Keratinocyte (primary cell): ENCODE measurements at regions not wholly inside any gene's neighbourhood (a gene's known extent, or its start where the extent isn't known, plus 50 kb on each side); places are given as distances from the start of the nearest gene placed in this dataset.
A peak's percentile ranks its signal among the peaks of the same experiment; 100 is the strongest.

ENCODE experiments used
- DNase-seq: peaks from one replicate; pipeline ENCODE4 v3.0.0-alpha.2; 2011; ENCODE audit warnings: low read depth, missing footprints, low spot score
- FAIRE-seq: peaks from 2 replicates; lab custom pipeline; 2011; peaks lifted over from hg19 to GRCh38; lab: Jason Lieb, UNC
- H2AFZ ChIP-seq: 2 replicates; pipeline ENCODE4 v1.6.0; 2012; ENCODE audit warnings: low read length, control low read depth, inconsistent platforms; ENCODE audit not compliant: control insufficient read depth
- H3K27ac ChIP-seq: 2 replicates; pipeline ENCODE4 v1.5.1; 2011; ENCODE audit warnings: low read length; ENCODE audit not compliant: control insufficient read depth, insufficient read depth
- H3K27me3 ChIP-seq: 3 replicates; pipeline ENCODE4 v1.6.0; 2011; ENCODE audit warnings: low read length; ENCODE audit not compliant: control insufficient read depth, insufficient read depth; ENCODE audit errors: extremely low read depth
- H3K36me3 ChIP-seq, 2 experiments: 2 replicates in 1 of 2; 3 replicates in 1 of 2; pipeline ENCODE4 v1.5.1; 2011; ENCODE audit warnings: low read length in 2 of 2, mild to moderate bottlenecking in 1 of 2; ENCODE audit not compliant: control insufficient read depth in 2 of 2, insufficient read depth in 2 of 2; ENCODE audit errors: extremely low read depth in 1 of 2
- H3K4me1 ChIP-seq: 3 replicates; pipeline ENCODE4 v1.5.1; 2011; ENCODE audit warnings: low read length; ENCODE audit not compliant: control insufficient read depth, insufficient read depth; ENCODE audit errors: extremely low read depth
- H3K4me2 ChIP-seq: 3 replicates; pipeline ENCODE4 v1.6.0; 2011; ENCODE audit warnings: low read depth, low read length; ENCODE audit not compliant: control insufficient read depth, insufficient read depth; ENCODE audit errors: extremely low read depth
- H3K4me3 ChIP-seq, 3 experiments: fragments of 200-600 bp in 1 of 3; sonication (generic) in 1 of 3; 2 replicates in 2 of 3; 3 replicates in 1 of 3; pipeline ENCODE4 v1.5.1; 2011 to 2016; ENCODE audit warnings: low read length in 3 of 3, mild to moderate bottlenecking in 3 of 3, control low read depth in 2 of 3, inconsistent platforms in 1 of 3, low read depth in 1 of 3, mixed read lengths in 1 of 3, mixed run types in 1 of 3, moderate library complexity in 1 of 3; ENCODE audit not compliant: control insufficient read depth in 2 of 3, insufficient read depth in 2 of 3; ENCODE audit errors: extremely low read depth in 1 of 3
- H3K79me2 ChIP-seq: 2 replicates; pipeline ENCODE4 v1.6.0; 2012; ENCODE audit warnings: low read length; ENCODE audit not compliant: control insufficient read depth, insufficient read depth
- H3K9ac ChIP-seq: 3 replicates; pipeline ENCODE4 v1.6.0; 2011; ENCODE audit warnings: low read length; ENCODE audit not compliant: control insufficient read depth, insufficient read depth; ENCODE audit errors: extremely low read depth
- H3K9me1 ChIP-seq: 3 replicates; pipeline ENCODE4 v1.6.0; 2011; ENCODE audit warnings: low read length; ENCODE audit not compliant: control insufficient read depth, insufficient read depth; ENCODE audit errors: extremely low read depth
- H3K9me3 ChIP-seq: 2 replicates; pipeline ENCODE4 v1.5.1; 2012; ENCODE audit warnings: low read depth, low read length; ENCODE audit not compliant: control insufficient read depth
- H4K20me1 ChIP-seq: 3 replicates; pipeline ENCODE4 v1.6.0; 2011; ENCODE audit warnings: low read length; ENCODE audit not compliant: control insufficient read depth, insufficient read depth; ENCODE audit errors: extremely low read depth
- EZH2 ChIP-seq: IDR thresholded peaks from one replicate; pipeline ENCODE4 v1.6.1; 2012; ENCODE audit warnings: inconsistent platforms, mild to moderate bottlenecking, low read length, moderate library complexity
- dilution Hi-C: fragments of 300-500 bp; cut with MboI; formaldehyde crosslinking; loops from one replicate; pipeline ENCODE4 v1.7.0; 2020; ENCODE audit warnings: low sequenced_read_pairs; ENCODE audit not compliant: extremely low pct_ligation_motif_present
- TF ChIP-seq, protein P1 (sequence below), 3 experiments: IDR thresholded peaks in 1 of 3; conservative IDR thresholded peaks in 1 of 3; optimal IDR thresholded peaks in 1 of 3; 2 replicates in 2 of 3; 3 replicates in 1 of 3; pipeline versions ENCODE3 to v1.5.1; 2011; ENCODE audit warnings: low read length in 3 of 3, mild to moderate bottlenecking in 3 of 3, moderate library complexity in 2 of 3, control low read depth in 1 of 3, inconsistent platforms in 1 of 3; ENCODE audit not compliant: insufficient read depth in 2 of 3; ENCODE audit errors: extremely low read depth in 1 of 3

DNA sequence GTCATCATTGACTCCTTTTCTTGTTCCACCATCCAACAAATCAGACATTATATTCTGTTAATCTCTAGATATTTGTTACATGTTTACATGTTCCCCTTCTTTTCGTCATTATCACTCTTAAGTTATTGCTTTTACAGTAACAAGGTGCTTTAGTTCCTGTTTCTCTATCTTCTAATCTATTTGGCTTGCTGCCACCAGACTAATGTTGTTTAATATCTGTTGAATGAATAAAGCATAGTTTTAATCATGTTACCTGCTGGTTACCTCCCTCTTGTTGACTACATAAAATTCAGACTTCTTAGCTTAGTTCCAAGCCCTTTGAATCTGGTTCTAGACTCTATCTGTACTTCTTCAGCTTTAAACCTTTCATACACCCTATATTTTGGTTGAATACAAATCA, 129.8 kb upstream of the TRIM2 start:
- no peak for FAIRE-seq
- TF ChIP-seq EZH2: no peak
- TF ChIP-seq, protein P1, sequence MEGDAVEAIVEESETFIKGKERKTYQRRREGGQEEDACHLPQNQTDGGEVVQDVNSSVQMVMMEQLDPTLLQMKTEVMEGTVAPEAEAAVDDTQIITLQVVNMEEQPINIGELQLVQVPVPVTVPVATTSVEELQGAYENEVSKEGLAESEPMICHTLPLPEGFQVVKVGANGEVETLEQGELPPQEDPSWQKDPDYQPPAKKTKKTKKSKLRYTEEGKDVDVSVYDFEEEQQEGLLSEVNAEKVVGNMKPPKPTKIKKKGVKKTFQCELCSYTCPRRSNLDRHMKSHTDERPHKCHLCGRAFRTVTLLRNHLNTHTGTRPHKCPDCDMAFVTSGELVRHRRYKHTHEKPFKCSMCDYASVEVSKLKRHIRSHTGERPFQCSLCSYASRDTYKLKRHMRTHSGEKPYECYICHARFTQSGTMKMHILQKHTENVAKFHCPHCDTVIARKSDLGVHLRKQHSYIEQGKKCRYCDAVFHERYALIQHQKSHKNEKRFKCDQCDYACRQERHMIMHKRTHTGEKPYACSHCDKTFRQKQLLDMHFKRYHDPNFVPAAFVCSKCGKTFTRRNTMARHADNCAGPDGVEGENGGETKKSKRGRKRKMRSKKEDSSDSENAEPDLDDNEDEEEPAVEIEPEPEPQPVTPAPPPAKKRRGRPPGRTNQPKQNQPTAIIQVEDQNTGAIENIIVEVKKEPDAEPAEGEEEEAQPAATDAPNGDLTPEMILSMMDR (optimal IDR thresholded peaks at IDR 0.05 in 1 of 3, IDR thresholded peaks at IDR 0.05 in 1 of 3, conservative IDR thresholded peaks at IDR 0.05 in 1 of 3; ENCODE audit: extremely low read depth in 1 of 3, insufficient read depth in 2 of 3, low read length in 3 of 3): no peak
- Histone ChIP-seq H3K4me2 (no peak overlapping the region), H3K4me3 (no peak overlapping the region), H3K4me1 (no peaks in the 10 kb centered on the region), H4K20me1 (no peaks in the 10 kb centered on the region), H3K36me3 (no peaks in the 10 kb centered on the region), H2AFZ (no peak overlapping the region), H3K9me1 (no peaks in the 10 kb centered on the region), H3K9ac (no peak overlapping the region), H3K9me3 (no peaks in the 10 kb centered on the region), H3K27ac (no peak overlapping the region), H3K79me2 (no peaks in the 10 kb centered on the region), H3K27me3 (no peaks in the 10 kb centered on the region)
- DNase-seq: no peak
- dilution Hi-C loops: no loop called here

DNA sequence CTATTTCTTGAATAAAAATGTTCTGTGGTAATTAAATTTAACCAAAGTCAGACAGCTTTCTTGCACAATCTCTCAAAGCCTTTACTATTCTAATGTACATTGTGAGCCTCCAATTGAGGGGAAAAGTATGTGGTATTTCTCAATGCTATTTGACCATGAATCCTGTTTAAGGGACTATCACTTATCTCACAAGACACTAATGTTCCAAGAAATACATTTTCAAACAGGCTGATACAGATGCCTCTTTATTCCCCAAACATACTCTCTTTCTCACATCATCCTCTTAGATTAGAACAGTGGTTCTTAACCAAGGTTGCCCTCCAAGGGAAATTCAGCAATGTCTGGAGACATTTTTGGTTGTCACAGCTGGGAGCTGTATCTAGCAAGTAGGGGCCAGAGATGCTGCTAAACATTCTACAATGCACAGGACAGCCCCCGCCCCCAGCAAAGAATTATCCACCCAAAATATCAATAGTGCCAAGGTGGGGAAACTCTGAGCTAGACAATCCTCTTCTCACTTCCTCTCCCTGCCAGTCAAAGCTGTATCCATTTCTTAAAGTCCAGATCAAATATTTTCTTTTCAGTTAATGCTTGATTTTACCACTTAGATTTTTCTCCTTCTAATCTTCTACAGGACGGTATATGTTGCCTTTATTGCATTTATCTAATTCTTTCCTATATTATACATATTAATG, 129.2 kb upstream of the TRIM2 start:
- no peaks in the 10 kb centered on the region for H3K36me3 ChIP-seq
- H3K9ac ChIP-seq: no peak overlapping the region
- H3K79me2 ChIP-seq: no peaks in the 10 kb centered on the region
- no peak overlapping the region for H3K4me3 ChIP-seq
- FAIRE-seq: peak; percentile 5
- H4K20me1 ChIP-seq: no peaks in the 10 kb centered on the region
- no peak for DNase-seq
- H3K4me1 ChIP-seq: no peaks in the 10 kb centered on the region
- TF ChIP-seq, protein P1 (optimal IDR thresholded peaks at IDR 0.05 in 1 of 3, IDR thresholded peaks at IDR 0.05 in 1 of 3, conservative IDR thresholded peaks at IDR 0.05 in 1 of 3; ENCODE audit: extremely low read depth in 1 of 3, insufficient read depth in 2 of 3, low read length in 3 of 3): no peak
- no peak for TF ChIP-seq EZH2
- dilution Hi-C loops: no loop called here
- H3K4me2 ChIP-seq: no peak overlapping the region
- H3K9me3 ChIP-seq: no peaks in the 10 kb centered on the region
- H3K27me3 ChIP-seq: no peaks in the 10 kb centered on the region
- H3K27ac ChIP-seq: no peak overlapping the region
- H2AFZ ChIP-seq: no peak overlapping the region
- H3K9me1 ChIP-seq: no peaks in the 10 kb centered on the region
